ENCODE measurements at regions not wholly inside any gene's neighbourhood (a gene's known extent, or its start where the extent isn't known, plus 50 kb on each side); places are given as distances from the start of the nearest gene placed in this dataset.

DNA sequence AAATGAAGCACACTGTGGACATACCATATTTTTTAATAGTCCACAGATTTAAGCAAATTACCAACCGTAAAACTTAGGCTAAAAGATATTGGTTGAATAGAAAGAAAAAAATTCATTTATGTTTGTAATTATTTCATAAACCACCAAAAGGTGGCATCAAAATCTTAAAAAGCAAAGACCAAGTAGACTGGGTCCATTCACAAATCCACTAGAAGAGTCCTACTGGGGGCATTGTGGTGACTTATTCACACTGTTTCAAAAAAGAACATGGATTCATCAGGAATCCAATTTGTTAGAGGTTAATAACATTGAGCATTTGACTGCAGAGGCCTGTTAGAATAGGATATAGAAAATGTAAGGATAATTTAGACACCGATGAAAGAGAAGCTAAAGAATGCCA is 194.9 kb upstream of the KYNU start:
- DNase-seq (ENCODE audit: low read depth in 2 of 2), result peak; percentile 29 to 65
- TF ChIP-seq EZH2 (IDR thresholded peaks at IDR 0.05; ENCODE audit: low read length, missing control alignments), result no peak
- TF ChIP-seq, protein P1, sequence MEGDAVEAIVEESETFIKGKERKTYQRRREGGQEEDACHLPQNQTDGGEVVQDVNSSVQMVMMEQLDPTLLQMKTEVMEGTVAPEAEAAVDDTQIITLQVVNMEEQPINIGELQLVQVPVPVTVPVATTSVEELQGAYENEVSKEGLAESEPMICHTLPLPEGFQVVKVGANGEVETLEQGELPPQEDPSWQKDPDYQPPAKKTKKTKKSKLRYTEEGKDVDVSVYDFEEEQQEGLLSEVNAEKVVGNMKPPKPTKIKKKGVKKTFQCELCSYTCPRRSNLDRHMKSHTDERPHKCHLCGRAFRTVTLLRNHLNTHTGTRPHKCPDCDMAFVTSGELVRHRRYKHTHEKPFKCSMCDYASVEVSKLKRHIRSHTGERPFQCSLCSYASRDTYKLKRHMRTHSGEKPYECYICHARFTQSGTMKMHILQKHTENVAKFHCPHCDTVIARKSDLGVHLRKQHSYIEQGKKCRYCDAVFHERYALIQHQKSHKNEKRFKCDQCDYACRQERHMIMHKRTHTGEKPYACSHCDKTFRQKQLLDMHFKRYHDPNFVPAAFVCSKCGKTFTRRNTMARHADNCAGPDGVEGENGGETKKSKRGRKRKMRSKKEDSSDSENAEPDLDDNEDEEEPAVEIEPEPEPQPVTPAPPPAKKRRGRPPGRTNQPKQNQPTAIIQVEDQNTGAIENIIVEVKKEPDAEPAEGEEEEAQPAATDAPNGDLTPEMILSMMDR (conservative IDR thresholded peaks at IDR 0.05 in 1 of 2, IDR thresholded peaks at IDR 0.05 in 1 of 2; ENCODE audit: low read depth in 1 of 2, low read length in 2 of 2), result peak in 1 of 2 donors; percentile 14
- H3K27me3 ChIP-seq (ENCODE audit: control insufficient read depth, insufficient read depth, low read length), result no peaks in the 10 kb centered on the region

DNA sequence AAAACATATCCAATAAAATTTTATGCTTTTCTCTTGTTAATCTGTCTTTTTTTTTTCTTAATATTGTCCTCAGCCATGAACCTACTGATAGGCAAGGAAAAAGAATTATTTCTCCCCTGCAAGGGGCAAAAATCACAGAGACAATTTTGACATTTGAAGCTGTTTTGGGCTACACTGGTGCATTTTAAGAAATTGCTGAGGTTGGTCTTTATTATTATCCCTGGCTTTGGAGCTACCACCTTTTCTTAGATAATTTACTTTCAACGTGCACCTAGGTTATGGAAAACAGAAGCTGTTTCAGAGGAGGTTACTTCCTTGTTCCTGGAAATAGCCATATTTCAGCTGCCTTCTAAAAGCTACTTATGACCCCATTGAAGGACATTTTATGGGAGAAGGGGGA is 195.5 kb upstream of the KYNU start:
- H3K4me2 ChIP-seq (ENCODE audit: extremely low read depth, insufficient read depth, low read length), result no peak overlapping the region
- no peak for DNase-seq (ENCODE audit: low read depth in 2 of 2)
- no peak overlapping the region for H3K27ac ChIP-seq (ENCODE audit: insufficient read depth, low read length)
- no peaks in the 10 kb centered on the region for H4K20me1 ChIP-seq (ENCODE audit: control insufficient read depth, extremely low read depth, insufficient read depth, low read length)
- no peak overlapping the region for H3K4me3 ChIP-seq (replicated peaks in 1 of 4; ENCODE audit: control extremely low read depth in 1 of 4, insufficient read depth in 1 of 4, low read depth in 3 of 4, low read length in 4 of 4)
- no peak overlapping the region for H3K9ac ChIP-seq (ENCODE audit: insufficient read depth, low read length)
- no peaks in the 10 kb centered on the region for H3K79me2 ChIP-seq (ENCODE audit: control insufficient read depth, insufficient read depth, low read length)
- no peaks in the 10 kb centered on the region for H3K36me3 ChIP-seq (ENCODE audit: control insufficient read depth, insufficient read depth, low read length)
- TF ChIP-seq, protein P1 (conservative IDR thresholded peaks at IDR 0.05 in 1 of 2, IDR thresholded peaks at IDR 0.05 in 1 of 2; ENCODE audit: low read depth in 1 of 2, low read length in 2 of 2), result no peak
- no peak for TF ChIP-seq EZH2 (IDR thresholded peaks at IDR 0.05; ENCODE audit: low read length, missing control alignments)
- H3K27me3 ChIP-seq (ENCODE audit: control insufficient read depth, insufficient read depth, low read length), result no peaks in the 10 kb centered on the region
- no peak overlapping the region for H2AFZ ChIP-seq (ENCODE audit: low read length)
- no peaks in the 10 kb centered on the region for H3K4me1 ChIP-seq (ENCODE audit: control insufficient read depth, extremely low read depth, insufficient read depth, low read length)
- H3K9me3 ChIP-seq (ENCODE audit: control insufficient read depth, insufficient read depth, low read depth, low read length), result no peaks in the 10 kb centered on the region

More for the DNA sequence above, 194.9 kb upstream of the KYNU start:
- no peak overlapping the region for H3K9ac ChIP-seq (ENCODE audit: insufficient read depth, low read length)
- no peak overlapping the region for H2AFZ ChIP-seq (ENCODE audit: low read length)
- no peaks in the 10 kb centered on the region for H4K20me1 ChIP-seq (ENCODE audit: control insufficient read depth, extremely low read depth, insufficient read depth, low read length)
- no peak overlapping the region for H3K4me2 ChIP-seq (ENCODE audit: extremely low read depth, insufficient read depth, low read length)
- no peaks in the 10 kb centered on the region for H3K36me3 ChIP-seq (ENCODE audit: control insufficient read depth, insufficient read depth, low read length)
- H3K4me1 ChIP-seq (ENCODE audit: control insufficient read depth, extremely low read depth, insufficient read depth, low read length), result no peaks in the 10 kb centered on the region
- H3K9me3 ChIP-seq (ENCODE audit: control insufficient read depth, insufficient read depth, low read depth, low read length), result no peaks in the 10 kb centered on the region
- H3K79me2 ChIP-seq (ENCODE audit: control insufficient read depth, insufficient read depth, low read length), result no peaks in the 10 kb centered on the region
- no peak overlapping the region for H3K27ac ChIP-seq (ENCODE audit: insufficient read depth, low read length)
- no peak overlapping the region for H3K4me3 ChIP-seq (replicated peaks in 1 of 4; ENCODE audit: control extremely low read depth in 1 of 4, insufficient read depth in 1 of 4, low read depth in 3 of 4, low read length in 4 of 4)

DNA sequence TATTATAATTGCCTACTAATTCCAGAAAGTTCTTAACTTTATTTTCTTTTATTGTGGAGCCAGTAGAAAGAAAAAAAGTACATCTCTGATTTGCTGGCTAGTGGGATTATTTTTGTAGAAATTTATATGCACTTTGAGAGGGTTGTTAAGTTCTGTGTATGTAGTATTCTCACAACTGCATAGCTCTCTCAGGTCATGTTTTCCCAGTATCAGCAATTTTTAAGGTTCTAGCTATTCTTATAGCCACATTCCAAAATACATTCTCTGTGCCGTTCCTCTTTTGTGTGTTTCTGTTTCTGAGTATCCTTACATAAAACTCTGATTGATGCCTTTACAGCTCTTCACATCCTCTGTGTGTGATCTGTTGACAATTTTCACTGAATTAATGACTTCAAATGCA is 199.3 kb upstream of the KYNU start:
- Histone ChIP-seq H3K4me2 (ENCODE audit: extremely low read depth, insufficient read depth, low read length) (no peak overlapping the region), H3K79me2 (ENCODE audit: control insufficient read depth, insufficient read depth, low read length) (no peaks in the 10 kb centered on the region), H3K27me3 (ENCODE audit: control insufficient read depth, insufficient read depth, low read length) (no peaks in the 10 kb centered on the region), H3K27ac (ENCODE audit: insufficient read depth, low read length) (no peak overlapping the region), H3K4me3 (replicated peaks in 1 of 4; ENCODE audit: control extremely low read depth in 1 of 4, insufficient read depth in 1 of 4, low read depth in 3 of 4, low read length in 4 of 4) (no peak overlapping the region), H3K9me3 (ENCODE audit: control insufficient read depth, insufficient read depth, low read depth, low read length) (no peaks in the 10 kb centered on the region), H3K36me3 (ENCODE audit: control insufficient read depth, insufficient read depth, low read length) (no peaks in the 10 kb centered on the region), H4K20me1 (ENCODE audit: control insufficient read depth, extremely low read depth, insufficient read depth, low read length) (no peaks in the 10 kb centered on the region), H3K4me1 (ENCODE audit: control insufficient read depth, extremely low read depth, insufficient read depth, low read length) (no peaks in the 10 kb centered on the region), H2AFZ (ENCODE audit: low read length) (no peak overlapping the region), H3K9ac (ENCODE audit: insufficient read depth, low read length) (no peak overlapping the region)
- TF ChIP-seq, protein P1 (conservative IDR thresholded peaks at IDR 0.05 in 1 of 2, IDR thresholded peaks at IDR 0.05 in 1 of 2; ENCODE audit: low read depth in 1 of 2, low read length in 2 of 2), result no peak
- no peak for TF ChIP-seq EZH2 (IDR thresholded peaks at IDR 0.05; ENCODE audit: low read length, missing control alignments)
- DNase-seq (ENCODE audit: low read depth in 2 of 2), result no peak
